Peyer's patch (tissue), 4 donors: ENCODE measurements at regions not wholly inside any gene's neighbourhood (a gene's known extent, or its start where the extent isn't known, plus 50 kb on each side); places are given as distances from the start of the nearest gene placed in this dataset.

Source experiments
- POLR2A ChIP-seq, 2 donors: fragments of 450-650 bp; IDR thresholded peaks; one replicate each; pipeline ENCODE4 v1.5.1; 2017; ENCODE audit warnings: antibody characterized with exemption in 2 of 2, mild to moderate bottlenecking in 2 of 2, moderate library complexity in 2 of 2
- TF ChIP-seq, protein P1 (sequence below), 6 experiments: fragments of 450-650 bp in 4 of 6; fragments of 200-600 bp in 2 of 6; sonication (generic) in 1 of 6; IDR thresholded peaks; one replicate each; pipeline ENCODE4 v1.5.1; 2017 to 2019; ENCODE audit warnings: antibody characterized with exemption in 6 of 6, mild to moderate bottlenecking in 3 of 6, moderate library complexity in 1 of 6

DNA sequence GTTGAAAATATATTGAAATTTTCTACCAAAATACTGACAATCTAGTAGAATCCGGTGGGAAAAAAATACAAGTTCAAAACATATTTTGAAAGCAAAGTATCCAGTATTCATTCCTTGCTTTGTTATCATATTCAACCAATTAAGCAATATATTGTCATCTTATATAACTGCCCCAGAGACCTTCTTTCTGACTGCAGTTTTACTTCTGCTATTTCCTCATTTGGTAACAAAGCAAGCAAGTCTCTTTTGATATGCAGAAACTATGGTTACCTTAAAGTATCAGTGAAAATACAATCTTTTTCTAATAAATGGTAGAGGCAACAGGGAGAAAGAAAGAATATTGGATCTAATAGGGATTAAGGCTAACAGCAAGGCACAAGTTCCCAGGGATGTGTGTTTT, 663.7 kb upstream of the MEF2C start:
- TF ChIP-seq, protein P1, sequence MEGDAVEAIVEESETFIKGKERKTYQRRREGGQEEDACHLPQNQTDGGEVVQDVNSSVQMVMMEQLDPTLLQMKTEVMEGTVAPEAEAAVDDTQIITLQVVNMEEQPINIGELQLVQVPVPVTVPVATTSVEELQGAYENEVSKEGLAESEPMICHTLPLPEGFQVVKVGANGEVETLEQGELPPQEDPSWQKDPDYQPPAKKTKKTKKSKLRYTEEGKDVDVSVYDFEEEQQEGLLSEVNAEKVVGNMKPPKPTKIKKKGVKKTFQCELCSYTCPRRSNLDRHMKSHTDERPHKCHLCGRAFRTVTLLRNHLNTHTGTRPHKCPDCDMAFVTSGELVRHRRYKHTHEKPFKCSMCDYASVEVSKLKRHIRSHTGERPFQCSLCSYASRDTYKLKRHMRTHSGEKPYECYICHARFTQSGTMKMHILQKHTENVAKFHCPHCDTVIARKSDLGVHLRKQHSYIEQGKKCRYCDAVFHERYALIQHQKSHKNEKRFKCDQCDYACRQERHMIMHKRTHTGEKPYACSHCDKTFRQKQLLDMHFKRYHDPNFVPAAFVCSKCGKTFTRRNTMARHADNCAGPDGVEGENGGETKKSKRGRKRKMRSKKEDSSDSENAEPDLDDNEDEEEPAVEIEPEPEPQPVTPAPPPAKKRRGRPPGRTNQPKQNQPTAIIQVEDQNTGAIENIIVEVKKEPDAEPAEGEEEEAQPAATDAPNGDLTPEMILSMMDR (IDR thresholded peaks at IDR 0.05), result no peak
- TF ChIP-seq POLR2A (IDR thresholded peaks at IDR 0.05), result no peak
